ENCODE measurements at regions not wholly inside any gene's neighbourhood (a gene's known extent, or its start where the extent isn't known, plus 50 kb on each side); places are given as distances from the start of the nearest gene placed in this dataset.

- TF ChIP-seq CTCF (IDR thresholded peaks at IDR 0.05) (no peak), POLR2AphosphoS5 (IDR thresholded peaks at IDR 0.05) (no peak), POLR2A (IDR thresholded peaks at IDR 0.05) (no peak), EP300 (IDR thresholded peaks at IDR 0.05) (no peak)
Observed at GRCh38 chr2:111225856-111226255, 105.1 kb downstream of the BCL2L11 start.

All from sigmoid colon (tissue), 4 donors.